ENCODE measurements at regions not wholly inside any gene's neighbourhood (a gene's known extent, or its start where the extent isn't known, plus 50 kb on each side); places are given as distances from the start of the nearest gene placed in this dataset.
"Not testable (repeated sequence)": the region's sequence is repeated elsewhere in the genome, so short reads cannot be mapped to it uniquely, and the experiment has no call there.

DNA sequence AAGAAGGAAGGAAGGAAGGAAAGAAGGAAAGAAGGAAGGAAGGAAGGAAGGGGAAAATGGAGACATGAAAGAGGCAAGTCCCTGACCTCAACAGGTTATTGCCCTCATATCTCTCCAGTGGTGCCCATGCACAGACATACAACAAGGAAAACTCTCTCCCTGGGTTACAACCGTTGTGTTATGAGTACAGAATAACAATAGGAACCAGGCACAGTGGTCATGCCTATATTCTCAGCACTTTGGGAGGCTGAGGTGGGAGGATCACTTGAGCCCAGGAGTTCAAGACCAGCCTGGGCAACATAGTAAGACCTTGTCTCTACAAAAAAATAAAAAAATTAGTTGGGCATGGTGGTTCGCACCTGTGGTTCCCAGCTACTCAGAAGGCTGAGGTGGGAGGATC is 139.4 kb upstream of the HMGA2 start:
- DNase-seq (ENCODE audit: low read depth) = no peak

DNA sequence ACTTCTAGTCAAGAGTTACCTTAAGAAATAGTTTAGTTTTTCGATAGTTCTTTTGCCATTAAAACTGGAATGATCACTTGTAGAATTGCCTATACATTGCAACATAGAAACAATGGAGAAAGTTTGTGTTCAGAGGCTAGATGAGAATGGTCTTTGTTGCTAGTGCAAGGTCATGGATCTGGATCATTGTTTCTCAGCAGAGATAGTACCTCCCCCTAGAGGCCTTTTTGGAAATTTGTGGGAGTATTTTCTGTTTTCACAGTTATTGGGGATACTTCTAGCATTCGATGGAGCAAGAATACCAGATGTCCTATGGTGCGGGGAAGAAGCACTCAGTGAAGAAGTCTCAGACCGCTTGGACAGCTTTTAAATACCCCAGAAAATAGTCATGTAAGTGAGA is 138.8 kb upstream of the HMGA2 start:
- peak; percentile 73 for DNase-seq (ENCODE audit: low read depth)

DNA sequence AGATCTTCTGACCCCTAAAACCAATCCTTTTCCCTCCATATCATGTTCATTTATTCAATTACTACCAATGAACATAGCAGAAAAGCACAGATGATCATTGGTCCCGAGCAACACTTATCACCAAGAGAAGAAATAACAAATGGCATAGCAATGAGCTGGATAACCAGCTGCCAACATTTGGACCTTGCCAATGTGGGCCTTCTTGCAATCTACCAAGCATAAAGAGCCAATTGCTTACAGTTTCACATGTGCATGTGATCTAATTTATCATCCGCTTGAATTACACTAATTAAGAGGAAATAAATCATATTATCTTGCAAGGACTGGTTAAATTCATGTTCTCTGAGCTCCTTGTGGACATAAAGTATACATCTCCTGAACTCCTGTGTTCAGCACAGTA is 134.8 kb upstream of the HMGA2 start:
- no peak for DNase-seq (ENCODE audit: low read depth)

DNA sequence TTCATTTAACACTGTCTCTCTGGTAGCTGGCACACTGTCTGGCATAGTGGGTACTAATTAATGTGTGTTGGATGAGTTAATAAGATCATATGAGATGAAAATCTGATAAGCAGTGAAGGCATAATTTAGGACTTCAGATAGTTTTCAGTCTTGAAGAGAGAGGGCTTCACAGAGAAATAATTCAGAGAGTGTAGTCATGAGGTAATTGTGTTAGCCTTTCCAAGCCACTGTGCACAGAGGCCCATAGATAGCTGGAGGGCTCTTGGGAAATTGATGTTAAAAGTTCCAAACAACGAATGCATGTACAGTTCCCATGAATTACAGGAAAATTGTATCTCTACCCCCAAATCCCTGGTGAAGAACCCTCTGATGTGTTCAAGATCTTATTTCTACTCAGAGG is 133.8 kb upstream of the HMGA2 start:
- no peak for DNase-seq (ENCODE audit: low read depth)

DNA sequence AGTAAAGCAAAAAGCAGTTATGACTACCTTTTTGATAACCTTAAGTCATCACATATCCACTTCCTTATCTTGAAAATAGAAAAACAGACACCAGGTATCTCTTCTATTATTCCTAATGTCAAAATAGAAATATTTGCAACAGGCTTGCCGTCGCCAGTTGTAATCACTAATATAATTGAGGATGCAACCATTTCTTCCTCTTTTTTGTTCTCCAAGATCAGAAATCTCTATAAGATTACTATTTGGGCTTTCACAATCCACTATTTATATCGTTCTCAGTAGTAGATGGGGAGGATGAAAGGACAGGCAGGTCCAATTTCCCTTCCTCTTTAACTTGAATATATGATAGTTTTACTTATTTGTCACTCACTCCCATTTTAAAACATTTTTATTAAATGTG is 130.2 kb upstream of the HMGA2 start:
- no peak for DNase-seq (ENCODE audit: low read depth)

DNA sequence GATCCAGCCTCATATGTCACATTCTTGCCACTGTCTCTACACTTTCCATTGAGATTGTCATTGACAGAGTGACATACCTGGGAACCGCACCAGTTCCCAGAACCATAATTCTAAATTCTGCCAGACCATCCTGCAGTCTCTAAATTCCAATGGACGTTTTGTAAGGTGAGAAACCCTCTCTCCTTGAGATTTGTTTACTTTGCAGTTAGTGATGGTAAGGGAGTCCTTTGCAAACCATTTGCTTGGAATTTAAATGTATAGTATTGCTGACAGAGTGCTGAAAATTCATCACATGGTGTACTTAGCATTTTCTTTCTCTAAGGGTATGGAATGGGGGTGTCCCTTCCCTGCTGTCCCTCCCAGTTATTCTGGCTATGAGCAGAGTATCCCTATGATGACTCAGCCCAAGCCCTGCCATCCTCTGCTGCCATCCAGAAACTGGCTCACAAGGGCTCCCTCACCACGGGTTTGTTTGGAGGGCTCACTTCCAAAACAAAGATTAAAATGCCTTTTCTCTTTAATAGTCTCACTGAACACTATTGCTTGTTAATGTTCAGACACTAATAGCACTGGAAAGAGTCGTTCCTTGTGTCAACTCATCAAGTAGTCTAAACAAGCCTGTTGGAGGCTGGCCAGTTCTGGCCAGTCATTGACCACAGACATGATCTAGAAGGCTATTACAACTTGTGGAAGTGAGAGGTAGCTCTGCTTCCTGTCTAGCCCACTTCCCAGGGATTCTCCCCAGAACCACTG is 129.0 kb upstream of the HMGA2 start:
- DNase-seq (ENCODE audit: low read depth) = peak; percentile 99

DNA sequence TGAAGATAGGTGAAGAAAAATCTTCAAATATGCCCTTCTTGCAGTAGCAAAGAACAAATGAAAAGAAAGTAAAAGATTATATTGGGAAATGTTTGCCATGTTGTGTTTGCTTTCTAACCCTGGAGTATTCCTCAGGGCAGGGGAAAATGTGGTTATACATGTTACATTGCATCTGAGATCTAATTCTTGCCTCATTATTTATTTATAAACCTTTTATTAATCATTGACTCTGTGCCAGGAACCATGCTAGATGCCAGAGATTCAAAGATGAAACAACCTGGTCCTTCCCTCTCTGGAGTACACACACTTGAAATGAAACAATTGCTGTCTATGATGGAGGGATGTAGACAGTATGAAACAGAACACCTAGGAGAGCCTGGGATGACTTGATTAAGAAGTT is 128.1 kb upstream of the HMGA2 start:
- peak; percentile 52 for DNase-seq (ENCODE audit: low read depth)

DNA sequence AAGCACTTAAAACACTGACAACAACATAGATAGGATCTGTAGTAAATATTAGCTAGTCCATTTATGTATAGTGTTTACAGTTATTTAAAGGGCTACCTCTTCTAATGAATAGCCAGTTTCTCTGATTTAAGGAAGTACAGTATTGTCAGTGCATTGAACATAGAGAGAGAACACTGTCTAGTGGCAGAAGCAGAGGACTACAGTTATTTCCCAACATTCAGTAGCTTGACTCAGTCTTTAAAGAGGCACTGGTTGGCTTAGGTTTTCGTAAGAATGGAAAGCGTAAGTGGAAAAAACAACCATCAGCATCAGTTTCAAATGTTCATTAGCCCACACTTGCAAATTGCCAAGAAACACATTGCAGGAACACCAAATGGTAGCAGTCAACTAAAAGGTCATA is 125.0 kb upstream of the HMGA2 start:
- DNase-seq (ENCODE audit: low read depth) = peak; percentile 74

DNA sequence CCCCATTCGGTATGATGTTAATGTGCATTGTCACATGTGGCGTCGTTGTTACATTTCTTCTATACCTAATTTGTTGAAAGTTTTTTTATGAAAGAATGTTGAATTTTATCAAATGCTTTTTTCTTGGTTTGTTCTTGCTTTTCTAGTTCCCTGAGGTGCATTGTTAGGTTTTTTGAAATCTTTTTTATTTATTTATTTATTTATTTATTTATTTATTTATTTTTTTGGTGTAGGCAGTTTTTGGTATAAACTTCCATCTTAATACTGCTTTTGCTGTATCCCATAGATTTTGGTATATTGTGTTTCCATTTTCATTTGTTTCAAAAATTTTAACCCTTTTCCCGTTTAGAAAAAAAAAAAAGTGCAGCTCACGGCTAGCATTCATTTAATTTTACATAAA is 121.1 kb upstream of the HMGA2 start:
- DNase-seq (ENCODE audit: low read depth) = no peak

DNA sequence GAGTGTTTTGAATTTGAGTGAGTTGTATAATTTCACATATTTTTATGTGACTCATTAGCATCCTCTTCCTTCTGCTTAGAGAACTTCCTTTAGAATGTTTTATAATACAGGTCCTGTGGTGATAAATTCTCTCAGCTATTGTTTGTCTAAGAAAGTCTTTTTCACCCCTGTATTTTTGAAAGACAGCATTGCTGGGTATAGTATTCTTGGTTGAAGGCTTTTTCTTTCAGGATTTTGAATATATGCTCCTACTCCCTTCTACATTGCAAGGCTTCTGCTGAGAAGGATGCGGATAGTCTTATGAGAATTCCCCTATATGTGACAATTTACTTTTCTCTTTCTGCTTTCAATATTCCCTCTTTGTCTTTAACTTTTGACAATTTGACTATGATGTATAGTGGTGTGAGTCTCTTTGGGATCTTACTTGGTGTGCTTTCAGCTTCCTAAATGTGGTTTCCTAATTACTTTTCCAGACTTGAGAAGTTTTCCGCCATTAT is 118.9 kb upstream of the HMGA2 start:
- peak; percentile 20 for DNase-seq (ENCODE audit: low read depth)

DNA sequence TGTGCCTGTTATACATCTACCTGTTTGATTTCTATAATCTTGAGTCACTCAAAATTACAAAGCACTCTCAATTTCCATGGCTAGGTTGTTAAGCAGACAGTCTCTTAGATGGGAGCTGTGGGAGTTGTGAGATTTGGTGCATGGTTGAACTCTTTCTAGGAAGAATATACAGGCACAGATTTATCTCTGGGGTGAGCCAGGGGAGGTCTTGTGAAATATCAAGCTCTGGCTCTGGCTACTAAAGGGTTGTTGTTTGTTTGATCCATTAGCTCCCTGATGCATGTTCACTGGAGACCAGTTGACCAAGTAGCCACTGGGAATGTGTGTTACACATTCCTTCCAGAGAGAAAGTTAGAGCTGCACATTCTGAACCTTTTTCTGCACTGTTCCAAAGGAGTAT is 117.2 kb upstream of the HMGA2 start:
- no peak for DNase-seq (ENCODE audit: low read depth)

DNA sequence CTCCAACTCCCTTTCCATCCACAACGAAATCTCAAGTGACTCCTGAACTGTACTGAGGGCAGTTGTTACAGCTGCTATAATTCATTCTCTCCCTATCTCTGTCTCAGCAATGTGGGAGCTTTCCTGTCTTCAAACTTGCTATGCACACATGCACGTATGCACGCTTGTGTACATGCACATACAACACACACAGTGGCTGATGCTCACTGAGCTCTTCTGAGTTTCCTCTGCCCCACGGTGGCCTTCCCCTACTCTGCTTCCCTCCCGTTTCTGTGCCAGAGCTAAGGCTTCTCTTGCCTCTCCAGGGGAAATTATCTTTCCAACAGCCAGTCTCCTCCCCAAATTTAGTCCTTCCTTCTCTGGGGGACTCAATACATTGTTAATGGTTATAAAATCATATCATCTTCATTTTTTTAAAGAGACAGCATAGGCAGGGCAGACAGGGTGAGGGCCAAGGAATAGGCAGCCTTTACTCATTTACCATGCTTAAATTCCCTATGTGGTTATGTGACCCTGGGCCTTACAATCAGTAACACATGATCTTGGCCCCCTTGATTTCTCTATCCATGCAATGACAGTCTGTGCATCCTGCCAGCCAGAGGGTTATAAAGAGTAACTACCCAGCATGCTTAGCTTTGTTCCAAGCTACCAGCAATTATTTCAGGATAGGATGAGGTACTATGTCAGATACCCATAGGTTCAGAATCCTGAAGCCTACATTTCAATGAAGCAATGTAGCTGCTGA is 111.9 kb upstream of the HMGA2 start:
- DNase-seq (ENCODE audit: low read depth) = no peak

DNA sequence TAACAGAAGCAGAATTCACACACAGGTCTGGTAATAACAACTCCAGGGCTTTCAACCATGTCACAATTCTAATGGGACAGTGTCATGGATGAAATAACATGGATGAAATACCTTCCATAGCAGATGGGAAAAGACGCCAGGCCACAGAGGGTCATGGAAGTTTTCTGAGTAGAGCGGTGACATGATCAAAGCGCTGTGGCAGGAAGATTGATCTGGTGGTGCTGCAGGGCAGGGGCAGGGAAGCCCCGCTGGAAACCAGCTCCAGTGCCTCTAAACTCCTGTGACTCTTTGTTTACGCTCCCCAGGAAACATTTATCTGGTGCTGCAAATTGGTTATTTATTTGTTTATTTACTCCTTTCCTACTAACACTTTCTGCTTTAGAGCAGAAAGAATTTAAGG is 108.3 kb upstream of the HMGA2 start:
- DNase-seq (ENCODE audit: low read depth) = no peak

DNA sequence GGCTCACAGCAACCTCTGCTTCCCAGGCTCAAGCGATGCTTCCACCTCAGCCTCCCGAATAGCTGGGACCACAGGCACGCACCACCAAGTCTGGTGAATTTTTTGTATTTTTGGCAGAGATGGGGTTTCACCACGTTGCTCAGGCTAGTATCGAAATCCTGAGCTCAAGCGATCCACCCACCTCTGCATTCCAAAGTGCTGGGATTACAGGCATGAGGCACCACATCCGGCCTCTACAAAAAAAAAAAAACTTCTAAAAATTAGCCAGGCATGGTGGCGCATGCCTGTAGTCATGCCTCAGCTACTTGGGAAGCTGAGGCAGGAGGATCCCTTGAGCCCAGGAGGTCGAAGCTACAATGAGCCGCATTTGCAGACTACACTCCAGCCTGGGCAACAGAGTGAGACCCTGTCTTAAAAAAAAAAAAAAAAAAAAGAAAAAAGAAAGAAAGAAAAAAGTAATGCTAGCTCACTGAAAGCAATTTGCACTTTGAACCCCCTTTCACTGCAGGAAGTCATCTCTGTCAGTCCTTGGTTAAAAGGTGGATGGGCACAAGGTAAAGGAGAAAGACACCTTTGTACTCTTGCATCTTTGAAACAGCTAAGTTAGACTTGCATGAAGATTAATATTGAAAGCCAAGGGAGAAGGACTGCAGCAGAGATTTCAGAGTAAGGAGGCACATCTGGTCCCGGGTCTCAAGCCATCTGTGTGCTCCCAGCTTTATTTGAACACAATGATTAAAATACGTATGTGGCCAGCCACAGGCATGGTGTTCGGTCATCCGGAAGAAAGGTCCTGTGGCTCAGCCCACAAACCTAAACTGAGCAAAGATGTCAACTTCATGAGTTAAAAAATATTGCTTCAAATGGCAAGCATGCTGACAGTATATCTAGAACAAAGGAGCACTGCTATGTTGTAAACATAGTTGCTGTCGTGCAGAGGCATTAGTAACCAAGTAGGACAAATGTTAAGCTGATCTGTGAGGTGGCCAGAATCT is 103.8 kb upstream of the HMGA2 start:
- peak; percentile 91 for DNase-seq (ENCODE audit: low read depth)

DNA sequence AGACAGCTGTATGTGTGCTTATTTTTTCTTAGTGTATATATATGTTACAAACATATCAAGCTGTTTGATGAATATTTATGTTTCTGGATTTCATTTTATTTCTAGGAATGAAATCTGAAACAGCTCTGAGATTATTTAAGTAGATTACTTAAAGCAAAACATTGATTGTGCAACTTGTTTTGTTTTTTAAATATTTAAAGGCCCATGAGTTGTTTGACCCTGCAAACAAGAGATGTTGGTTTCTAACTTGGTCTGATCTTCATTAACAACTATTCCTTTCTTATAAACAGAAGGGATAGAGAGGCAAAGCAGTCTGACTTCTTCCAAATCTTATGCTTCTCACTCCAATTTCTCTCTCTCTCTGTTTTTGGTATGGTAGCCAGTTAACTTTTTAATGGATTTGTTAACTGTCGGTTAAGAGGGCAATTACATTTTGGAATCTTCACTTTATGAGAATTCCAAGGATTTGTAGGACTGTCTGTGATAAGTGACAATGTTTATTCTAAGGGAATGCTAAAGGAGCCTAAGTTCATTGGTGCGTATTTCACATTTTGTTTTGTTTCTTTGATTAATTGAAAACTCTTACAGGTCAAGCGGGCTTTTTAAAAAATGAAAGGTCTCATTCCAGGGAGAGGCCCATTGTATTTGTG is 102.6 kb upstream of the HMGA2 start:
- no peak for DNase-seq (ENCODE audit: low read depth)

DNA sequence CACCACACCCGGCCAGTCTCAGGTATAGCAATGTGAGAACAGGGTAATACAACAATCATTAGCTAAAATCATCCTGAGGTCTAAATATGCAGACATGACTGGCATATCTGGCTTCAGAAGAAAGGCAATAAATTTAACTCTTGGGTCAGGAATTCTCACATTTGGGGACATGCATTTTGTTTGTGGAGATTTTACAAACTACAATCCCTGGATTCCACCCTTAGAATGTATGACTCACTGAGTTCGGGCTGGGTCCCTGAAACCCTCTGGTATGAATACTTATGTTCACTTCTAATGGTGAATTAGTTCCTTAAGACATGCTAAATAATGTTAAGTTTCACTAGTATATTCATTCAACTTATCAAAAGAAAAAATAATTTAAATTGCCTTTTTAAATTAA is 98.9 kb upstream of the HMGA2 start:
- peak; percentile 67 for DNase-seq (ENCODE audit: low read depth)

DNA sequence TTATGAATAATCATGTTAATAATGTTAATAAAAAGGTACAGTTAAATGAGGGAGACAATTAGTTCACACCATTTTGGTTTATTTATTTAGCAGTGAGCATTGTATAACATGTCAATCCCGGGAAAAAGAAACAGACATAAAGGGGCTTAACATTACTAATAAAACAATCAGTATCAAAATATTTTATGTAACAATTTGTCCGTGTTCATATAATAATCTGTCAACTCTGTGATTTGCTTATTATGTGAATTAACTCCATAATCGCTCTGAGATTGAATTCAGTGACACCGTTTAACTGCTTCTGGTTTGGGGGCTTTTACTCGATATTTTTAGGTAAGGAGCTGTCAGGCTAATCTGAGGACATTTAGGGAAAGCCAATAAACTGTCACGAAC is 95.8 kb upstream of the HMGA2 start:
- DNase-seq (ENCODE audit: low read depth) = no peak

DNA sequence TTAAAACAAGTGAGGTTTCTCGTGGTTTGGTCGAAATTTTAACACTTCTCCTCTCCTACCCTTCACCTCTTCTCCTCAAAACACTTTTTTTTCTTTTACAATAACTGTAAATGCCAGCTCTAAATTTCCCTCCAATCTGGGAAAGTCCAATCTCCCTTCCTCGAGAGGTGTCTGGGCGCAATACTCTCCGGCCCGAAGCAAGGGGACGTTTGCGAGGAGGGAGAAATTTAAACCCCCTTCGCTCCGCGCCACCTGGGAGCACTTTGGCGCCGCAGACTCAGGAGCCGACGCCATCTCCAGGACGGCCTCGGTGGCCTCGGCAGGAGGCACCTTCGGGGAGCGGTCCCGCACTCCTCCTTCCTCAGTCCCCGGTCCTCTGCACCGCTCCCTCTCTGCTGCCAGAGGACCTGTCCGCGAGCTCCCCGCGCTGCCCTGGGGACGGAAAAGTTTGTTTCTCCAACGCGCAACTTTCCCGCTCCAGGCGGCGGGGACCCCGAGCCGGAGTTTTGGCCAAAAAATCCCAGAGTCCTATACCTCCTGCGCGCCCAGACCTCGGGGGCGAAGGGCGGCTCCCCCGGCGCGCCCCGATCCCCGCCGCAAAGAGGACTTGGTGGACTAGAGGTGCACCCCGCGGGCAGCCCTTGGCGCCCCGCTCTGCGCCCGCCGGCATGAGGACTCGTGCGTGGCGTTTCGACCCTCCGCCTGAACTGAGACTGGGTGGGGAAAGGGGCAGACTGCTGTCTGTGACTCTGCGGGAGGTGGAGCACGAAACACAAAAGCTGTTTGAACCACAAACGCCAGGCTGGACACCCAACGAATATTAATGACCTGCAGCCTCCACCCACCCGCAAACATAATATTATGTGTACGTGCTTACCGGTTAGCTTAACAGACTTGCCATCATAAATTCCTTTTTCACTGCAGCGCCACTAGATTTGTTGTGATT is 95.2 kb upstream of the HMGA2 start:
- DNase-seq (ENCODE audit: low read depth) = peak; percentile 63

DNA sequence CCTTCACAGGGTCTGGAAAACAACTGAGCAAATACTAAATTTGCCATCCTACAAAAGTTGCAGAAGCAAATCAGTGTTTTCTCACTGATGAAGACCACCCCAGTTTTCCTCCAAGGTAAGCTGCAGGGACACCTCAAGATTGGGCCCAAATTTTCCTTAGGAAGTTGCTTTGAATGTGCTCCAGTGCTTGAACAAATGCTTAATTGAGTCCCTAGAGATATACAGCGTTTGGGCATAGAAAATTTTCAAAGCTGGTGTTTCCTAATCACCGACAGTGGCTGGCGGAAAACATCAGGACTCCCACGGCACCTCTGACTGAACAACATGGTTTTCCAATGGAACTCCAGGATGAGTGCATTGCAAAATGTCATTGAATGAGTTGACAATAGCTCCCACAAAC is 92.5 kb upstream of the HMGA2 start:
- no peak for DNase-seq (ENCODE audit: low read depth)

DNA sequence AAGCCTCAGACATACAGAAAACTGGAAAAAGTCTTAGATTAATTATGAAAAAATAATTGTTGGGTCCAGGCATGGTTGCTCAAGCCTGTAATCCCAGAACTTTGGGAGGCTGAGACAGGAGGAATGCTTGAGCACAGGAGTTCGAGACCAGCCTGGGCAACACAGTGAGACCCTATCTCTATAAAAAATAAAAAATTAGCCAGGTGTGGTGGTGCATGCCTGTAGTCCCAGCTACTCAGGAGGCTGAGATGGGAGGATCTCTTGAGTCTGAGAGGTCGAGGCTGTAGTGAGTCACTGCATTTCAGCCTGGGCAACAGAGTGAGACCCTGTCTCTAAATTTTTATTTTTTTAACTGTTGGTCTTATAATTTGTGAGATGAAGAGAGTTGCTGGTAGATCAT is 90.6 kb upstream of the HMGA2 start:
- not testable (repeated sequence) for DNase-seq (ENCODE audit: low read depth)

DNA sequence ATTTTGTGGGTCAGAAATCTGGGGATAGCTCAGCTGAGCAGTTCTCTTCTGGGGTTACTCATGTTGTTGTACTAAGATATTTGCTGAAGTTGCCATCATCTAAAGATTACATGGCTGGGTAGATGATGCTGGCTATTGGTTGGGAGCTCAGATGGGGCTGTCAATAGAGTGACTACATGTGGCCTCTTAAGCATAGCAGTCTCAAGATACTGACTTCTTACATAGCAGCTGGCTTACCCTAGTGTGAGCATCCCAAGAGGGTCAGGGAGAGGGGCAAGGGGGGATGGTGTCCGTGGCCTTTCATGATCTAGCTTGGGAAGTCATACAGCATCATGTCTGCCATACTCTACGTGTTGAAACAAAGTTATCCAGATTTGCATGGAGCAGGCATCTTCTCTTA is 90.1 kb upstream of the HMGA2 start:
- DNase-seq (ENCODE audit: low read depth) = no peak

Measured in ELR (cell line).